ENCODE measurements at regions not wholly inside any gene's neighbourhood (a gene's known extent, or its start where the extent isn't known, plus 50 kb on each side); places are given as distances from the start of the nearest gene placed in this dataset.

GRCh38 chr6:168783720-168784119 is 342.7 kb downstream of the SMOC2 start:
- CTCF ChIA-PET, result interaction anchor here (1.0 kb wide), 1 partner anchor 10 kb away, joined by 3 read pairs; no protein-coding TSS in a partner anchor
- no peak overlapping the region for H3K27ac ChIP-seq (ENCODE audit: low read depth in 2 of 2, low read length in 1 of 2)
- POLR2A ChIA-PET, result no interaction called here
- H3K27me3 ChIP-seq (ENCODE audit: insufficient read depth), result no peaks in the 10 kb centered on the region
- H3K9me2 ChIP-seq, result no peaks in the 10 kb centered on the region
- no peaks in the 10 kb centered on the region for H3K79me2 ChIP-seq (ENCODE audit: insufficient read depth)
- no peak for TF ChIP-seq RFX5 (IDR thresholded peaks at IDR 0.05; ENCODE audit: low read length)
- no peak for TF ChIP-seq CHD2 (IDR thresholded peaks at IDR 0.05; ENCODE audit: low read length, partially characterized antibody)
- TF ChIP-seq, protein P1, sequence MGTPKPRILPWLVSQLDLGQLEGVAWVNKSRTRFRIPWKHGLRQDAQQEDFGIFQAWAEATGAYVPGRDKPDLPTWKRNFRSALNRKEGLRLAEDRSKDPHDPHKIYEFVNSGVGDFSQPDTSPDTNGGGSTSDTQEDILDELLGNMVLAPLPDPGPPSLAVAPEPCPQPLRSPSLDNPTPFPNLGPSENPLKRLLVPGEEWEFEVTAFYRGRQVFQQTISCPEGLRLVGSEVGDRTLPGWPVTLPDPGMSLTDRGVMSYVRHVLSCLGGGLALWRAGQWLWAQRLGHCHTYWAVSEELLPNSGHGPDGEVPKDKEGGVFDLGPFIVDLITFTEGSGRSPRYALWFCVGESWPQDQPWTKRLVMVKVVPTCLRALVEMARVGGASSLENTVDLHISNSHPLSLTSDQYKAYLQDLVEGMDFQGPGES (IDR thresholded peaks at IDR 0.05; ENCODE audit: low read depth, low read length), result no peak
- TF ChIP-seq, protein P2, sequence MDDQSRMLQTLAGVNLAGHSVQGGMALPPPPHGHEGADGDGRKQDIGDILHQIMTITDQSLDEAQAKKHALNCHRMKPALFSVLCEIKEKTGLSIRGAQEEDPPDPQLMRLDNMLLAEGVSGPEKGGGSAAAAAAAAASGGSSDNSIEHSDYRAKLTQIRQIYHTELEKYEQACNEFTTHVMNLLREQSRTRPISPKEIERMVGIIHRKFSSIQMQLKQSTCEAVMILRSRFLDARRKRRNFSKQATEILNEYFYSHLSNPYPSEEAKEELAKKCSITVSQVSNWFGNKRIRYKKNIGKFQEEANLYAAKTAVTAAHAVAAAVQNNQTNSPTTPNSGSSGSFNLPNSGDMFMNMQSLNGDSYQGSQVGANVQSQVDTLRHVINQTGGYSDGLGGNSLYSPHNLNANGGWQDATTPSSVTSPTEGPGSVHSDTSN (IDR thresholded peaks at IDR 0.05), result no peak
- no peak overlapping the region for H3K9ac ChIP-seq
- peaks cover 0 to 20% of the 10 kb centered on the region in 2 experiments; a peak in 1 of 4 replicates for H3K4me1 ChIP-seq (ENCODE audit: control insufficient read depth in 1 of 2, insufficient read depth in 2 of 2, low read depth in 1 of 2, low read length in 1 of 2)
- H3K9me3 ChIP-seq, result no peaks in the 10 kb centered on the region
- H3K4me3 ChIP-seq (ENCODE audit: low read depth in 2 of 2, low read length in 1 of 2), result no peak overlapping the region
- no peaks in the 10 kb centered on the region for H3K36me3 ChIP-seq (replicated peaks in 1 of 2; ENCODE audit: control insufficient read depth in 1 of 2, insufficient read depth in 2 of 2, low read length in 1 of 2)
- no peak overlapping the region for H3K4me2 ChIP-seq
- H4K20me1 ChIP-seq (ENCODE audit: insufficient read depth), result no peaks in the 10 kb centered on the region
- H2AFZ ChIP-seq (ENCODE audit: low read depth), result no peak overlapping the region
- DNase-seq, result no peak
- H3F3A ChIP-seq (replicated peaks; ENCODE audit: insufficient read depth), result no peaks in the 10 kb centered on the region
- WGBS (ENCODE audit: low lambda C conversion rate), result 68% methylated on average over 10 of the region's 11 CpGs

- H3K27me3 ChIP-seq (ENCODE audit: insufficient read depth), result no peaks in the 10 kb centered on the region
- no peak overlapping the region for H3K4me2 ChIP-seq
- no peak overlapping the region for H3K4me3 ChIP-seq (ENCODE audit: low read depth in 2 of 2, low read length in 1 of 2)
- H3K27ac ChIP-seq (ENCODE audit: low read depth in 2 of 2, low read length in 1 of 2), result no peak overlapping the region; a peak in 1 of 4 replicates
- no peak overlapping the region for H2AFZ ChIP-seq (ENCODE audit: low read depth)
- DNase-seq, result no peak
- H3K9ac ChIP-seq, result no peak overlapping the region
- H3F3A ChIP-seq (replicated peaks; ENCODE audit: insufficient read depth), result no peaks in the 10 kb centered on the region
- ChIA-PET CTCF (interaction anchor here (0.6 to 1.2 kb wide), 2 partner anchors 9 to 624 kb away, joined by 3 read pairs; no protein-coding TSS in a partner anchor), POLR2A (no interaction called here)
- WGBS (ENCODE audit: low lambda C conversion rate), result 36% methylated on average over 14 of the region's 18 CpGs
- no peaks in the 10 kb centered on the region for H3K79me2 ChIP-seq (ENCODE audit: insufficient read depth)
- H3K36me3 ChIP-seq (replicated peaks in 1 of 2; ENCODE audit: control insufficient read depth in 1 of 2, insufficient read depth in 2 of 2, low read length in 1 of 2), result no peaks in the 10 kb centered on the region
- H4K20me1 ChIP-seq (ENCODE audit: insufficient read depth), result no peaks in the 10 kb centered on the region
- H3K4me1 ChIP-seq (ENCODE audit: control insufficient read depth in 1 of 2, insufficient read depth in 2 of 2, low read depth in 1 of 2, low read length in 1 of 2), result peaks cover 0 to 30% of the 10 kb centered on the region in 2 experiments; a peak in 1 of 4 replicates
- no peaks in the 10 kb centered on the region for H3K9me2 ChIP-seq
- no peaks in the 10 kb centered on the region for H3K9me3 ChIP-seq
- TF ChIP-seq NRF1 (IDR thresholded peaks at IDR 0.05; ENCODE audit: low read depth, low read length), result no peak
- TF ChIP-seq ELF1 (IDR thresholded peaks at IDR 0.05), result no peak
- no peak for TF ChIP-seq RFX5 (IDR thresholded peaks at IDR 0.05; ENCODE audit: low read length)
- no peak for TF ChIP-seq CHD2 (IDR thresholded peaks at IDR 0.05; ENCODE audit: low read length, partially characterized antibody)
Observed at GRCh38 chr6:168782187-168782751, 341.3 kb downstream of the SMOC2 start.

DNA sequence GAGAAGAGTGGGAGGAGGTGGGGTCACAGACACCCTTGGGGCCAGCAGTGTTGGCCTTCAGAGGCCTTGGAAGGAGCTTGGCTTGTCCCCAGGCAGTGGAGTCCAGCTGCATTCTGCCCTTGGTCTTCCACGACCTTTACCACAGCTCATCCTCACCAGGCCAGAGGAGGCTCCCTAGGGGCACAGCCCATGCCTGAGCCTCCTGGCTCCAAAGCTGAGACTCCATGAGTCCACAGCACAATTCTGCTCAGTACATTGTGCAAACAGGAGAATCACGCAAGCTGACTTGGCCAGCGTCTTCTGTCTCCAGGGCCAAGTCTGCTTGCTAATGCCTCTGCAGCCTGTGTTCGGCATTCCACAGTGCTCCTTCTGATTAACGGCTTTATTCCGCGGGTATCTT is 337.2 kb downstream of the SMOC2 start:
- no peak overlapping the region for H3K4me2 ChIP-seq
- CTCF ChIA-PET, result interaction anchor here (0.8 to 2.7 kb wide), 3 partner anchors 9 to 12 kb away, joined by 3 to 8 read pairs (median 4); no protein-coding TSS in a partner anchor
- no peaks in the 10 kb centered on the region for H3F3A ChIP-seq (replicated peaks; ENCODE audit: insufficient read depth)
- H3K36me3 ChIP-seq (replicated peaks in 1 of 2; ENCODE audit: control insufficient read depth in 1 of 2, insufficient read depth in 2 of 2, low read length in 1 of 2), result no peaks in the 10 kb centered on the region
- POLR2A ChIA-PET, result no interaction called here
- H3K9me2 ChIP-seq, result no peaks in the 10 kb centered on the region
- TF ChIP-seq MEF2A (IDR thresholded peaks at IDR 0.05; ENCODE audit: borderline replicate concordance, low read depth) (no peak), NFIC (IDR thresholded peaks at IDR 0.05; ENCODE audit: borderline replicate concordance) (no peak), RXRA (IDR thresholded peaks at IDR 0.05; ENCODE audit: borderline replicate concordance, low read depth) (no peak), TEAD4 (IDR thresholded peaks at IDR 0.05; ENCODE audit: borderline replicate concordance, insufficient read depth) (no peak), RAD21 (IDR thresholded peaks at IDR 0.05; ENCODE audit: low read length) (no peak), POLR2AphosphoS5 (IDR thresholded peaks at IDR 0.05; ENCODE audit: low read depth, low read length) (no peak), TCF12 (IDR thresholded peaks at IDR 0.05) (no peak), GATA2 (CRISPR knock-in tag; IDR thresholded peaks at IDR 0.05) (no peak), NRF1 (IDR thresholded peaks at IDR 0.05; ENCODE audit: low read depth, low read length) (no peak)
- no peak overlapping the region for H3K4me3 ChIP-seq (ENCODE audit: low read depth in 2 of 2, low read length in 1 of 2)
- H3K79me2 ChIP-seq (ENCODE audit: insufficient read depth), result no peaks in the 10 kb centered on the region
- H3K4me1 ChIP-seq (ENCODE audit: control insufficient read depth in 1 of 2, insufficient read depth in 2 of 2, low read depth in 1 of 2, low read length in 1 of 2), result peaks cover 0 to 15% of the 10 kb centered on the region in 2 experiments; a peak in 1 of 4 replicates
- peaks cover 8% of the 10 kb centered on the region; the same call in 1 of the 2 replicates for H3K9me3 ChIP-seq
- no peak overlapping the region for H3K9ac ChIP-seq
- WGBS (ENCODE audit: low lambda C conversion rate), result 35% methylated on average over 7 of the region's 7 CpGs
- no peaks in the 10 kb centered on the region for H4K20me1 ChIP-seq (ENCODE audit: insufficient read depth)
- no peaks in the 10 kb centered on the region for H3K27me3 ChIP-seq (ENCODE audit: insufficient read depth)
- no peak for DNase-seq
- no peak overlapping the region for H3K27ac ChIP-seq (ENCODE audit: low read depth in 2 of 2, low read length in 1 of 2)
- no peak overlapping the region for H2AFZ ChIP-seq (ENCODE audit: low read depth)
